ENCODE measurements at regions not wholly inside any gene's neighbourhood (a gene's known extent, or its start where the extent isn't known, plus 50 kb on each side); places are given as distances from the start of the nearest gene placed in this dataset.

DNA sequence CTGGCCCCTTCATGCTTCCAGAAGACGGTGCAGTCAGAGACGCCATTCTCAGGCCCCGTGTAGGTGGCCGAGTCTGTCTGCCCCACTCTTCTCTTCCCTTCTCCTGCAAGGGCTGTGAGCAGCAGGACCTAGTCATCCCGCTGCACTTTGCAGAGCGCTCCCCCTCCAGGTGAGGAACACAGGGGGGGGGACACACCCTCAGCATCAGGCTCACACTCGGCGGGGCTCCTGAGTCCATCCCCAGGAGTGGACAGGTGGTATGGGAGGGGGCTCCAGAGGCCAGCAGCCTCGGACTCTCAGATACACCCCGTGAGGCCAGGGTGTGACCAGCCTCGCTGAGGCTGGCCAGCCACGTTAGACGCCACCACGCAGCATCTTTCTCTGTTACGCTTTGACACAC is 460.5 kb upstream of the MYT1L start:
- TF ChIP-seq, protein P1, sequence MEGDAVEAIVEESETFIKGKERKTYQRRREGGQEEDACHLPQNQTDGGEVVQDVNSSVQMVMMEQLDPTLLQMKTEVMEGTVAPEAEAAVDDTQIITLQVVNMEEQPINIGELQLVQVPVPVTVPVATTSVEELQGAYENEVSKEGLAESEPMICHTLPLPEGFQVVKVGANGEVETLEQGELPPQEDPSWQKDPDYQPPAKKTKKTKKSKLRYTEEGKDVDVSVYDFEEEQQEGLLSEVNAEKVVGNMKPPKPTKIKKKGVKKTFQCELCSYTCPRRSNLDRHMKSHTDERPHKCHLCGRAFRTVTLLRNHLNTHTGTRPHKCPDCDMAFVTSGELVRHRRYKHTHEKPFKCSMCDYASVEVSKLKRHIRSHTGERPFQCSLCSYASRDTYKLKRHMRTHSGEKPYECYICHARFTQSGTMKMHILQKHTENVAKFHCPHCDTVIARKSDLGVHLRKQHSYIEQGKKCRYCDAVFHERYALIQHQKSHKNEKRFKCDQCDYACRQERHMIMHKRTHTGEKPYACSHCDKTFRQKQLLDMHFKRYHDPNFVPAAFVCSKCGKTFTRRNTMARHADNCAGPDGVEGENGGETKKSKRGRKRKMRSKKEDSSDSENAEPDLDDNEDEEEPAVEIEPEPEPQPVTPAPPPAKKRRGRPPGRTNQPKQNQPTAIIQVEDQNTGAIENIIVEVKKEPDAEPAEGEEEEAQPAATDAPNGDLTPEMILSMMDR (conservative IDR thresholded peaks at IDR 0.05 in 1 of 2, IDR thresholded peaks at IDR 0.05 in 1 of 2; ENCODE audit: low read depth in 1 of 2, low read length in 2 of 2) = no peak
- TF ChIP-seq EZH2 (IDR thresholded peaks at IDR 0.05; ENCODE audit: low read length, missing control alignments) = no peak

Measured in fibroblast of lung (primary cell).